GM19397 (cell line): ENCODE measurements at regions not wholly inside any gene's neighbourhood (a gene's known extent, or its start where the extent isn't known, plus 50 kb on each side); places are given as distances from the start of the nearest gene placed in this dataset.

Source experiments
- ATAC-seq: cut with Tn5 transposase; IDR thresholded peaks from one replicate; pipeline ENCODE4 v1.9.1; 2021; ENCODE audit warnings: mild to moderate bottlenecking, moderate library complexity; ENCODE audit not compliant: unreplicated experiment

GRCh38 chr15:69854521-69855181, 243.1 kb downstream of the TLE3 start:
- ATAC-seq: no peak

DNA sequence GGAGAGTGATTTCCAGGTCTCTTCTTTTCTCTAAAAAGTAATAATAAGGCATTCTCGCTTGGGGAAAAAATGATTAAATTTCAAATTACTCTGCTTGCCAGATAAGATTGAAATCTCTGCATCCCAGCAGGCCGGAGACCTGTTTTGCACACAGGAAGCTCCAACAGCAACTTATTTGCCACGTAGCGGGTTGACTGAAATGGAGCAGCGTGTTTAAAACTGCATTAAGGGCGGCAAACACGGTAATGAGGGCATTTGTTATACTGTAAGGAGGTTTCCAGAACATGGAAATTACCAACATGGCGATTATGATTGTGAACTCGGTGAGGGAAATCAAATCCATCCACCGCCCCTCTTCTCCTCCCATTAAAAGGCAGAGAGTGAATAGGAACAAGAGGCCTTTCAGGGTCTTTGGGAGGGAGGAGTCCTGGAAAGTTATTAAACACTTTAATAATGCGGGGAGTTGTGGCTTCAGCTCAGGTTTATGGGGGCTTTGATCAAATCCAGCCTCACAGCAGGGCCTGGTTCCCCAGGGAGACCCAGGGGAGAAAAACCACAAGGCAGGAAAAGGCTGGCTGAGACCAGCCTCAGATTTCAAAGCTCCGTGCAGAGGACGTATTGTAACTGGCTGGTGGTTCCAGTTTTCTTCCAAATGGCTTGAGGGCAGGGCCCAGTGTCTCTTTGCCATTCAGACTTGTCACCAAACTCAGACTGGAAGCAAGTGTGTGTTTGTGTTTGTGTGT, 242.3 kb downstream of the TLE3 start:
- ATAC-seq: no peak

DNA sequence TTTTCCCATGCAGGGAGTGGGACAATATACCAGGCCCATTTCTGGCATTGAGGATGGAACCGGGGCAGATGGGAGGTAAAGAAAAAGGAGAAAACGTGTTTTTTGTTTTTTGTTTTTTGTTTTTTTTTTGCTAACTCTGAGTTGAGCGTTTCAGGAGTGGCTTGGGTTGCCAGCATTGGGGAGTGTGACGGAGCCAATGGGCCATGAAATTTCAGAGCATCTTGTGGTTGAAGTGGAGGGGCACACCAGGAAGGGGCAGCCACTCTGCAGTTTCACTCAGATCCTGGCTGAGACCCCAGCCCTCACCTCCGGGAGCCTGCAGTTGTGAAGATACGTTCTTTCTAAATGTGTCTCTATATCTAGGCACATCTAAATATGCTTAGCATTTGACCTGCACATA, 240.5 kb downstream of the TLE3 start:
- no peak for ATAC-seq

DNA sequence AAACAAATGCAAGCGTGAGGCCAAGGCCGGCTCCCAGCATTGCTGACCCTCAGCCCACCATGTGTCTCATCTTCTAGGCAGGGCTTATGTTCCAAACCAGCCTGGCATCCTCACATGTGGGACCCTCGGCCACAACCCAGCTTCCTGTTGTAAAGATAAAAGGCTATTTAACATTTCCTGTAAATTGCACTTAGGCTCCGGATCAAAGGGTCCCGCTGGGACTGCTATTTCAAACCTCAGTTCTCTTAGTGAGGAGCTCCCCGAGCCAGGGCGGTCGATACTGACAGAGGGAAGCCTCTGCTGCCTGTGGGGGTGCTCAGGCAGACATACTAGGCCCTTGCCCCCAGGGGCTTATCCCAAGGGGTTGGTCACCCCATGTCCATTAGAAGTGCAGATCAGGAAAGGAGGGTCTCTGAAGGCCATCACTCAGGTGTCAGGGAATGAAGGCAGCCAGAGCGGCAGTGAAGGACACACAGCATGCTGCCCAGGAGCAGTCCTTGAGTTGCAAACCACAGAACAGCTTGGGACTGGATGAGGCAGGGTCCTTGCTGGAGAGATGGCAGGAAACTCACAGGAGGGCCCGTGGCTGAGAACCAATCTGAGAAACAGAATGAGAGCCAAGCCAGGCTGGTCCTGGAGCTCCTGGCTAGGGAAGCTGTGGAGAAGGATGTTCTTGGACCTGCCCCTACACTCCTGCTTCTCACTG, 239.9 kb downstream of the TLE3 start:
- no peak for ATAC-seq

DNA sequence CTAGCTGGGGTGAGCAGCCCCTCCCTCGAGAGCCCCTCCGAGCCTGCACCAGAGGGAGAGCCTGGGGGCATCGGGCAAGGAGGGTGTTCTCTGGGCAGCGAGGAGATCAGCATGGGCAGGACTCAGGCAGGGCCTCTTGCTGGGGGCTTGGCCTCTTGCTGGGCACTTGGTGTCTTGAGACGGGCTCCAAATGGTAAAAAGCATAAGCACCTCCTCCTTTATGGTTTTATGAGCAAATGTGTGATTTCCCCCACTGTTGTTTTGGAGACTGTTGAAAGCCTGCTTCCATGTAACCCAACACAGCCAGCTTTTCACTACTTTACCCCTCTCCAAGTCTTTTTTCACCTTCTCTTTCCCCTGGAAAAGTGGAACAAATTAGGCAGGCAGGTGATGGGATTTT, 239.3 kb downstream of the TLE3 start:
- ATAC-seq: no peak

DNA sequence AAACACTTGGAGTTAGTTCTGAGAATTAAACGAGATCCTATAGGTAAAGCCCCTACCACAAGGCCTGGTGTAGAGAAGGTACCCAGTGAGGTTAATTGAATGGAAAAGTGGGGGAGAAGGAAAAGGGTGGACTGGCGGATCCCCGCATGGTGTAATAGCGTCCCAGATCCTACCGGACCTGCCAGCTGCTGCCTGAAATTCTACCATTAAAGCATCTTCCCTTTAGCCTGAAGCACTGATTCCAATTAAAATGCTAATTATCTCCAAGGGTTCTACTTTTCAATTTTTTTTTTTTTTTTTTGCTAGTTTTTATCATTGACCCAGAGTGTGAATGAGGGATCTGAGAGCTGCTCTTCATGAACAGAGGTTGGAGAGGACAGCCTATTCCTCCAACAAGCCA, 237.9 kb downstream of the TLE3 start:
- no peak for ATAC-seq

DNA sequence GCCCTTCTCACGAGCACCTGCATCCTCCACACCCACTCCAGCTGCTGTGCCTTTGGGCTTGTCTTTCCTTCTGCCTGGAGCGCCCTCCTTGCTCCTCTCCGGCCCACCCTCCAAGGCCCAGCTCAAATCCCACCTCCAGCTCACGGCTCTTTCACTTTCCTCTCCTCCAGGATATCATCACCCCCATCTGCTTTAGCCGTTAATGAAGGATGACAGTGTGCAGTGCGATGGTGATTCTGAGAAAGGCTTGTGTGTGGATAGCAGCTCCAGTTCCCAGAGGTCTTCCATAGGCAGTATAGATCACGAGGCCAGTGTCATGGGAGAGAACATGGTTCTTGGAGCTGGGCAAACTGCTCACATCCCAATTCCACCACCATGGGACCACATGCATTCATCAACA, 237.4 kb downstream of the TLE3 start:
- ATAC-seq: no peak

DNA sequence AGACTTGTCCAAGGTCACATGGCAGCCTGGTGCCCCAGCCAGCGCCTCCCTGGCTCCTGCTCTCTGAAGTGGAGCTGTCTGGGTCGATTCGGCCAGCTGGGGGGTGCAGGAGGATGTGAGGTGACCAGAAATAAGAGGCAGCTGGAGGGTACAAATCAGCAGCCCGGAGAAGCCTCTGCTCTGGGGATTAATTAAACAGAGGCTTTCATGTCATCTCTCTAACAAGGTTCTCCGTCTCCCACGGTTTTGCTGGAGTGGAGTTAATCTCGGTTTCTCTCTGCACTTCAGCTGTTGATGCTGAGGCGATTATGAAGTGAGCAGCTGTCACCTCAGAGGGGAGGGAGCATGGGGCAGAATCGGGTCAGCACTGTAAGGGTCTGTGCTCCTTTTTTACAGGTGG, 236.8 kb downstream of the TLE3 start:
- no peak for ATAC-seq

GRCh38 chr15:69861331-69862171, 236.2 kb downstream of the TLE3 start:
- ATAC-seq: no peak

- ATAC-seq: no peak
Measured at GRCh38 chr15:69862540-69862939, 235.2 kb downstream of the TLE3 start.

- no peak for ATAC-seq
Measured at GRCh38 chr15:69863446-69863845, 234.3 kb downstream of the TLE3 start.

DNA sequence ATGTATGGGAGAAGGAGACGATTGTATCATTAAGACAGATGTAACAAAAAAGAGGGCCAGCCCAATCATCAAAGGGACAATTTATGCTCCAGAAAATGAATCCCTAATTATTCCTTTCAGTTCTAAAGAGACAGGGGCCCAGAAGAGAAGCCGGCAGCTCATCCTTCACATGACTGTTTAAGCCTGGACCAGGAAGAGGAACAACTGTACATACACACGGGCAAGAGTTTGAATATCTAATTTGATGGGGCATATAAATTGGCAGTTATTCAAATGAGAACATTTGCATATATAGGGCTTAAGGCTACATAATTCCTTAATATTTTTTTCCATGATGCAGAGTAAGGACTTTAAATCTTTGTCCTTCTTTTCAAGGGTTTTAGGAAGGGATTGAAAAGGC, 232.3 kb downstream of the TLE3 start:
- no peak for ATAC-seq

DNA sequence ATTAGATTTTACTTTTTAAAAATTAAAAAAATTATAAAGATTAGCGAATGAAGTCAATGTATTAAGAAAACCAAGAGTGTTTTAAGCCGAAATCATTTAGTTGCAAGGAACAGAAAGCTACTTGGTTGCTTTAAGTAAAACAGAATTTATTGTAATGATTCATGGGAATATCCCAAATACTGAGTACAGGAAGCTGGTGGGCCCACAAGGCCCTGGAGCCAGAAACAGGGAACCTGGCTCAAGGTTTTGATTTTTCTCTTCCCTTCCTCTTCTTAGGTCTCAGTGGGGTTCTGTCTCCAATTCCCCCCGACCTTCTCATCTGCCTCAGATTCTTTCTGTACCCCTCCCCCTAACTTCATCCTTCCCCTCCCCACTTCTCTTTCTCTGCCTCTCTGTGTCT, 229.0 kb downstream of the TLE3 start:
- ATAC-seq: no peak

GRCh38 chr15:69869291-69869690, 228.4 kb downstream of the TLE3 start:
- ATAC-seq: no peak

DNA sequence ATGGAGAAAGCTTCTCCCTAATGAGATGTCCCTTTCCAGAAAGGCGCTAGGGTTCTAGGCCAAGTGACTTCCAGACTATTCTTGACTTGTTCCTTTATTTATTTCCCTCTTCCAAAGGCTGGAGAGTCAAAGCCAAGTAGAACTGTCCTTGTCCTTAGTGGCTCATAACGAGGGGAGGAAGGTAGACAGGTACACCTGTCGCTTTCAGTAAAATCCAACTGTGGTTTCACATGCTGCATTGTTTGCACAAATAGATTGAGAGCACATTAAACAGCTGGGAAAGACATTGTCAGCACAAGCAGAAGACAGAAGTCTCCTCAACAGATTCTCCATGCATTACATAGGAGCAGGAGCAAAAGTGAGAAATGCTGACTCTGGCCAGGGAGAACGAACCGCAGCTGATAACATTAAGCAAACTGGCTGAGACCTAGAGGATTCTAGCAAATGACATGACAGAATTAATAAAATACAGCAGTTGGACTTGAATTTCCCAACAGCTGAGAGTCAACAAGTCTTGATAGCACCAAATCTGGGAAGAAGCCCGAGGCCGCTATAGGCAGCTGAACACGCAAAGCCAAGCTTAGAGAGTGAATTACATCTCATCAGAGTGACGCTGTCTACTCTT, 227.7 kb downstream of the TLE3 start:
- no peak for ATAC-seq

GRCh38 chr15:69871511-69872134, 226.1 kb downstream of the TLE3 start:
- ATAC-seq: no peak

GRCh38 chr15:69873807-69874206, 223.9 kb downstream of the TLE3 start:
- ATAC-seq: no peak

- ATAC-seq: no peak
Measured at GRCh38 chr15:69874321-69874720, 223.4 kb downstream of the TLE3 start.

GRCh38 chr15:69876064-69876940, 221.4 kb downstream of the TLE3 start:
- no peak for ATAC-seq
